ENCODE measurements at regions not wholly inside any gene's neighbourhood (a gene's known extent, or its start where the extent isn't known, plus 50 kb on each side); places are given as distances from the start of the nearest gene placed in this dataset.
"Not testable (repeated sequence)": the region's sequence is repeated elsewhere in the genome, so short reads cannot be mapped to it uniquely, and the experiment has no call there.

GRCh38 chr2:240255811-240256703 is 115.6 kb upstream of the OTOS start:
- DNase-seq, result no peak

GRCh38 chr2:240256704-240257637 is 116.5 kb upstream of the OTOS start:
- DNase-seq, result no peak

- DNase-seq, result no peak
Measured at GRCh38 chr2:240257940-240258580, 117.6 kb upstream of the OTOS start.

GRCh38 chr2:240258685-240259084 is 118.2 kb upstream of the OTOS start:
- no peak for DNase-seq

GRCh38 chr2:240259201-240259923 is 118.9 kb upstream of the OTOS start:
- no peak for DNase-seq

- no peak for DNase-seq
Measured at GRCh38 chr2:240259924-240260529, 119.6 kb upstream of the OTOS start.

GRCh38 chr2:240260664-240261063 is 120.2 kb upstream of the OTOS start:
- DNase-seq, result no peak

- DNase-seq, result not testable (repeated sequence)
Measured at GRCh38 chr2:240262578-240262977, 122.1 kb upstream of the OTOS start.

GRCh38 chr2:240269380-240269779 is 128.9 kb upstream of the OTOS start:
- no peak for DNase-seq

GRCh38 chr2:240269886-240270285 is 129.4 kb upstream of the OTOS start:
- no peak for DNase-seq

- no peak for DNase-seq
Measured at GRCh38 chr2:240271716-240272341, 131.4 kb upstream of the OTOS start.

GRCh38 chr2:240275386-240275785 is 134.9 kb upstream of the OTOS start:
- DNase-seq, result no peak

GRCh38 chr2:240277073-240277806 is 136.8 kb upstream of the OTOS start:
- peak in 1 of 3 experiments; percentile 0 for DNase-seq

GRCh38 chr2:240277807-240278522 is 137.5 kb upstream of the OTOS start:
- DNase-seq, result no peak

- DNase-seq, result no peak
Measured at GRCh38 chr2:240278661-240279060, 138.2 kb upstream of the OTOS start.

GRCh38 chr2:240280621-240281020 is 140.2 kb upstream of the OTOS start:
- DNase-seq, result no peak

GRCh38 chr2:240284503-240285259 is 144.2 kb upstream of the OTOS start:
- no peak for DNase-seq

- no peak for DNase-seq
Measured at GRCh38 chr2:240285725-240286124, 145.3 kb upstream of the OTOS start.

GRCh38 chr2:240286596-240286995 is 146.1 kb upstream of the OTOS start:
- no peak for DNase-seq

All from NCI-H1417 (cell line).